Testis (tissue), 2 donors: ENCODE measurements at regions not wholly inside any gene's neighbourhood (a gene's known extent, or its start where the extent isn't known, plus 50 kb on each side); places are given as distances from the start of the nearest gene placed in this dataset.

ENCODE experiments used
- CTCF ChIP-seq, 3 experiments: fragments of 450-650 bp in 2 of 3; fragments of 200-600 bp in 1 of 3; sonication (generic) in 1 of 3; IDR thresholded peaks; one replicate each; pipeline ENCODE4 v1.5.1; 2016 to 2019; ENCODE audit warnings: antibody characterized with exemption in 3 of 3, mild to moderate bottlenecking in 2 of 3, moderate library complexity in 1 of 3
- POLR2A ChIP-seq: fragments of 450-650 bp; IDR thresholded peaks from one replicate; pipeline ENCODE4 v1.6.1; 2017; ENCODE audit warnings: antibody characterized with exemption, mild to moderate bottlenecking, moderate library complexity

- TF ChIP-seq CTCF (IDR thresholded peaks at IDR 0.05) (no peak), POLR2A (no peak)
Measured at GRCh38 chr3:164250923-164251322, 827.4 kb downstream of the SI start.
